Spleen (tissue), 11 donors: ENCODE measurements at regions not wholly inside any gene's neighbourhood (a gene's known extent, or its start where the extent isn't known, plus 50 kb on each side); places are given as distances from the start of the nearest gene placed in this dataset.

Source experiments
- DNase-seq: peaks from one replicate; pipeline ENCODE4 v3.0.0-alpha.2; 2020
- H3K27ac ChIP-seq, 8 donors: fragments of 200-600 bp; sonication (generic) in 7 of 8; 1 replicate in 4 of 8; 2 replicates in 4 of 8; pipeline versions ENCODE4 v1.5.0 to v1.8.0; 2016 to 2021; ENCODE audit warnings: inconsistent platforms in 4 of 8, mild to moderate bottlenecking in 4 of 8, moderate library complexity in 1 of 8
- H3K27me3 ChIP-seq, 7 donors: fragments of 200-600 bp; sonication (generic) in 6 of 7; replicated peaks in 1 of 7; 1 replicate in 4 of 7; 2 replicates in 3 of 7; pipeline versions ENCODE4 v1.5.0 to v1.8.0; 2016 to 2021; ENCODE audit warnings: inconsistent platforms in 3 of 7, mild to moderate bottlenecking in 1 of 7
- H3K36me3 ChIP-seq, 6 donors: fragments of 200-600 bp; sonication (generic) in 5 of 6; 1 replicate in 4 of 6; 2 replicates in 2 of 6; pipeline versions ENCODE4 v1.5.0 to v1.8.0; 2016 to 2021; ENCODE audit warnings: inconsistent platforms in 2 of 6
- H3K4me1 ChIP-seq, 6 donors: fragments of 200-600 bp; sonication (generic) in 5 of 6; 1 replicate in 3 of 6; 2 replicates in 3 of 6; pipeline versions ENCODE4 v1.5.0 to v1.8.0; 2016 to 2021; ENCODE audit warnings: inconsistent platforms in 3 of 6
- H3K4me3 ChIP-seq, 8 donors: fragments of 200-600 bp; sonication (generic) in 7 of 8; 1 replicate in 4 of 8; 2 replicates in 4 of 8; pipeline versions ENCODE4 v1.5.0 to v1.8.0; 2016 to 2021; ENCODE audit warnings: inconsistent platforms in 4 of 8, mild to moderate bottlenecking in 4 of 8, moderate library complexity in 2 of 8
- H3K9me3 ChIP-seq, 8 donors: fragments of 200-600 bp; sonication (generic) in 7 of 8; 1 replicate in 4 of 8; 2 replicates in 4 of 8; pipeline versions ENCODE4 v1.5.0 to v1.8.0; 2016 to 2021; ENCODE audit warnings: inconsistent platforms in 4 of 8
- CTCF ChIP-seq, 11 experiments: fragments of 200-600 bp in 7 of 11; fragments of 450-650 bp in 4 of 11; sonication (generic) in 4 of 11; IDR thresholded peaks in 8 of 11; conservative IDR thresholded peaks in 3 of 11; 1 replicate in 7 of 11; 2 replicates in 4 of 11; pipeline versions ENCODE4 v1.4.0 to v1.8.0; 2016 to 2021; ENCODE audit warnings: antibody characterized with exemption in 11 of 11, inconsistent platforms in 4 of 11, mild to moderate bottlenecking in 1 of 11
- POLR2A ChIP-seq, 3 donors: fragments of 450-650 bp; IDR thresholded peaks; one replicate each; pipeline ENCODE4 v1.5.1; 2017; ENCODE audit warnings: antibody characterized with exemption in 3 of 3, mild to moderate bottlenecking in 1 of 3
- POLR2AphosphoS5 ChIP-seq, 3 donors: sonication (generic); formaldehyde crosslinking; IDR thresholded peaks; one replicate each; pipeline ENCODE4 v1.5.1; 2017; ENCODE audit warnings: antibody characterized with exemption in 3 of 3
- WGBS, 5 donors: extraction: QIAGEN DNeasy Blood & Tissue Kit in 3 of 5; methylation state at CpG; one replicate each; pipeline versions ENCODE4 v1.1.5 to v1.1.7; 2013 to 2018; 5-methylcytosine and 5-hydroxymethylcytosine counted together
- intact Hi-C: fragments of 100-400 bp; cut with DNase I; formaldehyde crosslinking; loops from one replicate; pipeline ENCODE4 v1.15.0; 2023; ENCODE audit warnings: low total_unique reads
- donor health status: healthy with polysubstance abuse.
- donor health status: DM: no; HTN: no; CAD: no; lungs with moderate emphysema.
- donor health status: DM: no; HTN: no; CAD: no.
- donor health status: Bipolar disorder and iron deficiency.
- donor health status: healthy.
- donor health status: DM: no; HTN: no; CAD: no.
- donor health status: DM: yes; HTN: yes; CAD: no.

DNA sequence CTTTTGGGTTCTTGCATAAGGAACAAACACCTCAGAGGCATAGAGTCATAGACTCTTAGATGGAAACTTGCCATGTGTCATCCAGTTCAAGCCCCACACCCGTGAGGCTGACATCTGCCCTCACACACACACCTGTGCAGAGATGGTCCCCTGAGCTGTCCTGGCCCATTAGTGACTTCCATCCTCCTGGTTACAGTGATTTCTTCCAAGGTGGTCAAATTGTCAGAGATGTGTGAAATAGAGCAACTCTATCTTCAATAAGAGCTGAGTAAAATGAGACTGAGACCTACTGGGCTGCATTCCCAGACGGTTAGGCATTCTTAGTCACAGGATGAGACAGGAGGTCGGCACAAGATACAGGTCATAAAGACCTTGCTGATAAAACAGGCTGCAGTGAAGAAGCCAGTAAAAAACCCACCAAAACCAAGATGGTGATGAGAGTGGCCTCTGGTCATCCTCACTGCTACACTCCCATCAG lies 342.2 kb upstream of the TNRC6C start:
- Histone ChIP-seq H3K9me3 (peaks cover 0 to 6% (median 0%) of the 10 kb centered on the region in 8 donors), H3K36me3 (no peaks in the 10 kb centered on the region), H3K27ac (no peak overlapping the region), H3K27me3 (peaks cover 0 to 14% (median 0%) of the 10 kb centered on the region in 7 donors), H3K4me3 (no peak overlapping the region), H3K4me1 (peaks cover 0 to 3% (median under 1%) of the 10 kb centered on the region in 6 donors)
- TF ChIP-seq POLR2AphosphoS5 (IDR thresholded peaks at IDR 0.05): no peak
- WGBS, 5 donors: 41 to 59% (median 46%) methylated on average over 3 of the region's 3 CpGs
- intact Hi-C loops: no loop called here
- peak; percentile 24 for DNase-seq

- WGBS, 5 donors: 82 to 93% (median 86%) methylated on average over 8 of the region's 8 CpGs
- Histone ChIP-seq H3K36me3 (no peaks in the 10 kb centered on the region), H3K4me1 (no peaks in the 10 kb centered on the region), H3K4me3 (no peak overlapping the region), H3K27me3 (peaks cover 0 to 14% (median 0%) of the 10 kb centered on the region in 7 donors), H3K27ac (no peak overlapping the region), H3K9me3 (peaks cover 0 to 6% (median 0%) of the 10 kb centered on the region in 8 donors)
- DNase-seq: peak; percentile 32
- intact Hi-C loops: no loop called here
- TF ChIP-seq POLR2A (IDR thresholded peaks at IDR 0.05): no peak
- no peak for TF ChIP-seq POLR2AphosphoS5 (IDR thresholded peaks at IDR 0.05)
- TF ChIP-seq CTCF (IDR thresholded peaks at IDR 0.05 in 8 of 11, conservative IDR thresholded peaks at IDR 0.05 in 3 of 11): no peak
Measured at GRCh38 chr17:77617516-77617915, 341.0 kb upstream of the TNRC6C start.

GRCh38 chr17:77618173-77618572 lies 340.3 kb upstream of the TNRC6C start:
- H3K4me1 ChIP-seq: no peaks in the 10 kb centered on the region
- H3K27me3 ChIP-seq: peaks cover 0 to 14% (median 0%) of the 10 kb centered on the region in 7 donors
- H3K9me3 ChIP-seq: peaks cover 0 to 6% (median 0%) of the 10 kb centered on the region in 8 donors
- no peaks in the 10 kb centered on the region for H3K36me3 ChIP-seq
- no peak overlapping the region for H3K27ac ChIP-seq
- no peak for TF ChIP-seq POLR2AphosphoS5 (IDR thresholded peaks at IDR 0.05)
- TF ChIP-seq CTCF (IDR thresholded peaks at IDR 0.05 in 8 of 11, conservative IDR thresholded peaks at IDR 0.05 in 3 of 11): no peak
- no peak for TF ChIP-seq POLR2A (IDR thresholded peaks at IDR 0.05)
- intact Hi-C loops: no loop called here
- no peak overlapping the region for H3K4me3 ChIP-seq
- DNase-seq: peak; percentile 36
- WGBS, 5 donors: 56 to 65% (median 61%) methylated on average over 7 of the region's 7 CpGs

- intact Hi-C loops: no loop called here
- TF ChIP-seq CTCF (IDR thresholded peaks at IDR 0.05 in 8 of 11, conservative IDR thresholded peaks at IDR 0.05 in 3 of 11) (no peak), POLR2A (IDR thresholded peaks at IDR 0.05) (no peak), POLR2AphosphoS5 (IDR thresholded peaks at IDR 0.05) (no peak)
- no peaks in the 10 kb centered on the region for H3K36me3 ChIP-seq
- peak; percentile 25 for DNase-seq
- H3K27me3 ChIP-seq: peaks cover 0 to 14% (median 0%) of the 10 kb centered on the region in 7 donors
- 87 to 93% (median 91%) methylated on average over 11 of the region's 11 CpGs for WGBS, 5 donors
- no peak overlapping the region for H3K4me3 ChIP-seq
- H3K9me3 ChIP-seq: peaks cover 0 to 6% (median 0%) of the 10 kb centered on the region in 8 donors
- H3K27ac ChIP-seq: no peak overlapping the region
- H3K4me1 ChIP-seq: no peaks in the 10 kb centered on the region
Measured at GRCh38 chr17:77618731-77619130, 339.8 kb upstream of the TNRC6C start.
